G401.6 (cell line): ENCODE measurements at regions not wholly inside any gene's neighbourhood (a gene's known extent, or its start where the extent isn't known, plus 50 kb on each side); places are given as distances from the start of the nearest gene placed in this dataset.
"Not testable (repeated sequence)": the region's sequence is repeated elsewhere in the genome, so short reads cannot be mapped to it uniquely, and the experiment has no call there.

Source experiments
- FAIRE-seq: peaks from 2 replicates; lab custom pipeline; 2012; peaks lifted over from hg19 to GRCh38; lab: Jason Lieb, UNC

- FAIRE-seq = no peak
Measured at GRCh38 chr2:122328816-122329215, 573.4 kb downstream of the TSN start.

GRCh38 chr2:122329278-122329677 is 573.8 kb downstream of the TSN start:
- no peak for FAIRE-seq

- FAIRE-seq = no peak
Measured at GRCh38 chr2:122333932-122334331, 578.5 kb downstream of the TSN start.

- FAIRE-seq = no peak
Measured at GRCh38 chr2:122338000-122338399, 582.5 kb downstream of the TSN start.

- no peak for FAIRE-seq
Measured at GRCh38 chr2:122340246-122340645, 584.8 kb downstream of the TSN start.

GRCh38 chr2:122341007-122341406 is 585.6 kb downstream of the TSN start:
- no peak for FAIRE-seq

- not testable (repeated sequence) for FAIRE-seq
Measured at GRCh38 chr2:122352151-122352550, 596.7 kb downstream of the TSN start.

- no peak for FAIRE-seq
Measured at GRCh38 chr2:122357998-122358397, 602.5 kb downstream of the TSN start.

GRCh38 chr2:122358729-122359128 is 603.3 kb downstream of the TSN start:
- no peak for FAIRE-seq

GRCh38 chr2:122363885-122364284 is 608.4 kb downstream of the TSN start:
- no peak for FAIRE-seq

GRCh38 chr2:122366427-122366826 is 611.0 kb downstream of the TSN start:
- no peak for FAIRE-seq

- FAIRE-seq = no peak
Measured at GRCh38 chr2:122366969-122367645, 611.7 kb downstream of the TSN start.

GRCh38 chr2:122367646-122368010 is 612.2 kb downstream of the TSN start:
- no peak for FAIRE-seq

- no peak for FAIRE-seq
Measured at GRCh38 chr2:122368576-122369243, 613.3 kb downstream of the TSN start.

GRCh38 chr2:122378521-122378920 is 623.1 kb downstream of the TSN start:
- FAIRE-seq = no peak

GRCh38 chr2:122384768-122385333 is 629.4 kb downstream of the TSN start:
- FAIRE-seq = no peak

GRCh38 chr2:122388208-122388607 is 632.8 kb downstream of the TSN start:
- FAIRE-seq = no peak

GRCh38 chr2:122389694-122390093 is 634.2 kb downstream of the TSN start:
- no peak for FAIRE-seq

GRCh38 chr2:122390406-122390805 is 635.0 kb downstream of the TSN start:
- FAIRE-seq = no peak

GRCh38 chr2:122391726-122392125 is 636.3 kb downstream of the TSN start:
- no peak for FAIRE-seq

GRCh38 chr2:122395687-122396086 is 640.2 kb downstream of the TSN start:
- no peak for FAIRE-seq

GRCh38 chr2:122411231-122411630 is 655.8 kb downstream of the TSN start:
- FAIRE-seq = no peak

GRCh38 chr2:122412360-122412759 is 656.9 kb downstream of the TSN start:
- no peak for FAIRE-seq

- FAIRE-seq = no peak
Measured at GRCh38 chr2:122414902-122415301, 659.5 kb downstream of the TSN start.
